Smooth muscle cell (in vitro differentiated cells): ENCODE measurements at regions not wholly inside any gene's neighbourhood (a gene's known extent, or its start where the extent isn't known, plus 50 kb on each side); places are given as distances from the start of the nearest gene placed in this dataset.

Experiments
- DNase-seq: peaks from one replicate; lab custom pipeline; 2025; ENCODE audit not compliant: unreplicated experiment; lab: John Stamatoyannopoulos, UW
- H2AFZ ChIP-seq: fragments of 200-600 bp; sonication (generic); 2 replicates; pipeline ENCODE4 v1.6.0; 2016; ENCODE audit warnings: antibody characterized with exemption, low read depth, mild to moderate bottlenecking
- H3F3A ChIP-seq: fragments of 200-600 bp; sonication (generic); 2 replicates; pipeline ENCODE4 v1.6.0; 2017; ENCODE audit warnings: antibody characterized with exemption, low read depth
- H3K27ac ChIP-seq: fragments of 200-600 bp; sonication (generic); 2 replicates; pipeline ENCODE4 v1.5.1; 2016; ENCODE audit warnings: low read depth, mild to moderate bottlenecking
- H3K27me3 ChIP-seq: fragments of 200-600 bp; sonication (generic); 2 replicates; pipeline ENCODE4 v1.6.1; 2016; ENCODE audit warnings: low read depth, mild to moderate bottlenecking
- H3K36me3 ChIP-seq: fragments of 200-600 bp; sonication (generic); 2 replicates; pipeline ENCODE4 v1.5.1; 2016; ENCODE audit warnings: low read depth
- H3K4me1 ChIP-seq: fragments of 200-600 bp; sonication (generic); 2 replicates; pipeline ENCODE4 v1.5.1; 2016; ENCODE audit warnings: low read depth
- H3K4me2 ChIP-seq: fragments of 200-600 bp; sonication (generic); 2 replicates; pipeline ENCODE4 v1.6.0; 2016; ENCODE audit warnings: mild to moderate bottlenecking
- H3K4me3 ChIP-seq: fragments of 200-600 bp; sonication (generic); 2 replicates; pipeline ENCODE4 v1.5.1; 2016; ENCODE audit warnings: mild to moderate bottlenecking
- H3K79me2 ChIP-seq: fragments of 200-600 bp; sonication (generic); 2 replicates; pipeline ENCODE4 v1.6.0; 2016; ENCODE audit warnings: low read depth, mild to moderate bottlenecking
- H3K9ac ChIP-seq: fragments of 200-600 bp; sonication (generic); 2 replicates; pipeline ENCODE4 v1.6.0; 2016; ENCODE audit warnings: low read depth
- H3K9me3 ChIP-seq: fragments of 200-600 bp; sonication (generic); replicated peaks from 2 replicates; pipeline ENCODE4 v1.5.1; 2016; ENCODE audit warnings: low read depth
- H4K20me1 ChIP-seq: fragments of 200-600 bp; sonication (generic); 2 replicates; pipeline ENCODE4 v1.6.0; 2016; ENCODE audit warnings: low read depth
- CTCF ChIP-seq: fragments of 200-600 bp; sonication (generic); IDR thresholded peaks from 2 replicates; pipeline ENCODE4 v1.5.1; 2017; ENCODE audit warnings: borderline replicate concordance, mild to moderate bottlenecking, antibody characterized with exemption; ENCODE audit not compliant: insufficient read depth, poor library complexity, severe bottlenecking
- WGBS: methylation state at CpG from one replicate; pipeline ENCODE4 v1.1.7; 2016; ENCODE audit warnings: low lambda C conversion rate; 5-methylcytosine and 5-hydroxymethylcytosine counted together

GRCh38 chr2:234142530-234142929 lies 92.0 kb downstream of the SPP2 start:
- no peaks in the 10 kb centered on the region for H3K36me3 ChIP-seq
- H3K4me1 ChIP-seq: peaks cover 5% of the 10 kb centered on the region
- DNase-seq: no peak
- no peaks in the 10 kb centered on the region for H3F3A ChIP-seq
- no peaks in the 10 kb centered on the region for H3K27me3 ChIP-seq
- no peak overlapping the region for H3K4me2 ChIP-seq
- H2AFZ ChIP-seq: no peak overlapping the region
- H3K27ac ChIP-seq: no peak overlapping the region
- H3K9me3 ChIP-seq: no peaks in the 10 kb centered on the region
- H3K9ac ChIP-seq: no peak overlapping the region
- H4K20me1 ChIP-seq: no peaks in the 10 kb centered on the region
- WGBS: 64% methylated on average over 3 of the region's 3 CpGs
- TF ChIP-seq CTCF: no peak
- H3K79me2 ChIP-seq: no peaks in the 10 kb centered on the region
- no peak overlapping the region for H3K4me3 ChIP-seq

- WGBS: 88% methylated on average over 5 of the region's 5 CpGs
- no peaks in the 10 kb centered on the region for H4K20me1 ChIP-seq
- no peaks in the 10 kb centered on the region for H3K79me2 ChIP-seq
- no peak overlapping the region for H3K4me3 ChIP-seq
- H3K9me3 ChIP-seq: no peaks in the 10 kb centered on the region
- H3K9ac ChIP-seq: no peak overlapping the region
- H3K4me2 ChIP-seq: no peak overlapping the region
- H2AFZ ChIP-seq: no peak overlapping the region
- H3K27me3 ChIP-seq: no peaks in the 10 kb centered on the region
- no peaks in the 10 kb centered on the region for H3F3A ChIP-seq
- TF ChIP-seq CTCF: no peak
- no peak overlapping the region for H3K27ac ChIP-seq
- H3K36me3 ChIP-seq: no peaks in the 10 kb centered on the region
- no peaks in the 10 kb centered on the region for H3K4me1 ChIP-seq
- no peak for DNase-seq
Measured at GRCh38 chr2:234139755-234140154, 89.3 kb downstream of the SPP2 start.

- Histone ChIP-seq H3K4me3 (no peak overlapping the region), H3K36me3 (no peaks in the 10 kb centered on the region), H4K20me1 (no peaks in the 10 kb centered on the region), H3K9me3 (no peaks in the 10 kb centered on the region), H3K27me3 (no peaks in the 10 kb centered on the region), H3K4me2 (no peak overlapping the region), H3K4me1 (no peaks in the 10 kb centered on the region), H3K79me2 (no peaks in the 10 kb centered on the region), H3K27ac (no peak overlapping the region), H3F3A (no peaks in the 10 kb centered on the region), H2AFZ (no peak overlapping the region), H3K9ac (no peak overlapping the region)
- TF ChIP-seq CTCF: no peak
- WGBS: 96% methylated on average over 9 of the region's 9 CpGs
- no peak for DNase-seq
Measured at GRCh38 chr2:234138836-234139235, 88.3 kb downstream of the SPP2 start.

GRCh38 chr2:234137400-234138014 lies 87.0 kb downstream of the SPP2 start:
- Histone ChIP-seq H3K27me3 (no peaks in the 10 kb centered on the region), H3K9me3 (no peaks in the 10 kb centered on the region), H3K4me3 (no peak overlapping the region), H3K4me2 (no peak overlapping the region), H3K79me2 (no peaks in the 10 kb centered on the region), H3K9ac (no peak overlapping the region), H3K36me3 (no peaks in the 10 kb centered on the region), H3K27ac (no peak overlapping the region), H3K4me1 (no peaks in the 10 kb centered on the region), H4K20me1 (no peaks in the 10 kb centered on the region), H3F3A (no peaks in the 10 kb centered on the region), H2AFZ (no peak overlapping the region)
- WGBS: 79% methylated on average over 6 of the region's 6 CpGs
- DNase-seq: no peak
- no peak for TF ChIP-seq CTCF
